ENCODE measurements at regions not wholly inside any gene's neighbourhood (a gene's known extent, or its start where the extent isn't known, plus 50 kb on each side); places are given as distances from the start of the nearest gene placed in this dataset.

- TF ChIP-seq EZH2phosphoT487 (IDR thresholded peaks at IDR 0.05; ENCODE audit: insufficient read depth, low read depth): no peak
- no peak for TF ChIP-seq EZH2 (IDR thresholded peaks at IDR 0.05; ENCODE audit: insufficient read depth, poor library complexity, severe bottlenecking)
Measured at GRCh38 chr4:41483771-41484170, 54.2 kb upstream of the LIMCH1 start.
